GM23248 (cell line): ENCODE measurements at regions not wholly inside any gene's neighbourhood (a gene's known extent, or its start where the extent isn't known, plus 50 kb on each side); places are given as distances from the start of the nearest gene placed in this dataset.

Experiments used
- DNase-seq: peaks from one replicate; pipeline ENCODE4 v3.0.0-alpha.2; 2015
- H2AFZ ChIP-seq: fragments of 200-600 bp; sonication (generic); 2 replicates; pipeline ENCODE4 v1.6.1; 2016; ENCODE audit warnings: antibody characterized with exemption
- H3F3A ChIP-seq: fragments of 200-600 bp; sonication (generic); 2 replicates; pipeline ENCODE4 v1.6.1; 2016; ENCODE audit warnings: mild to moderate bottlenecking, antibody characterized with exemption, mixed run types; ENCODE audit not compliant: insufficient read depth
- H3K27ac ChIP-seq: fragments of 200-600 bp; sonication (generic); 2 replicates; pipeline ENCODE4 v1.5.1; 2016; ENCODE audit warnings: mild to moderate bottlenecking
- H3K27me3 ChIP-seq: fragments of 200-600 bp; sonication (generic); replicated peaks from 2 replicates; pipeline ENCODE4 v1.6.1; 2016; ENCODE audit warnings: mild to moderate bottlenecking; ENCODE audit not compliant: insufficient read depth
- H3K36me3 ChIP-seq: fragments of 200-600 bp; sonication (generic); 2 replicates; pipeline ENCODE4 v1.6.1; 2016; ENCODE audit warnings: low read depth, mild to moderate bottlenecking
- H3K4me1 ChIP-seq: fragments of 200-600 bp; sonication (generic); 2 replicates; pipeline ENCODE4 v1.6.1; 2016; ENCODE audit warnings: mild to moderate bottlenecking; ENCODE audit not compliant: insufficient read depth
- H3K4me2 ChIP-seq: fragments of 200-600 bp; sonication (generic); one replicate; pipeline ENCODE4 v1.6.1; 2016; ENCODE audit warnings: mild to moderate bottlenecking; ENCODE audit not compliant: unreplicated experiment
- H3K4me3 ChIP-seq: fragments of 200-600 bp; sonication (generic); 2 replicates; pipeline ENCODE4 v1.5.1; 2016; ENCODE audit warnings: mild to moderate bottlenecking
- H3K79me2 ChIP-seq: fragments of 200-600 bp; sonication (generic); 2 replicates; pipeline ENCODE4 v1.6.1; 2016; ENCODE audit warnings: mild to moderate bottlenecking; ENCODE audit not compliant: insufficient read depth
- H3K9ac ChIP-seq: fragments of 200-600 bp; sonication (generic); 2 replicates; pipeline ENCODE4 v1.6.1; 2016; ENCODE audit warnings: mild to moderate bottlenecking
- H3K9me2 ChIP-seq: fragments of 200-600 bp; sonication (generic); 2 replicates; pipeline ENCODE4 v1.6.1; 2016; ENCODE audit warnings: mixed run types, mild to moderate bottlenecking, moderate library complexity; ENCODE audit not compliant: insufficient read depth
- H3K9me3 ChIP-seq: fragments of 200-600 bp; sonication (generic); one replicate; pipeline ENCODE4 v1.6.1; 2017; ENCODE audit warnings: low read depth
- H4K20me1 ChIP-seq: fragments of 200-600 bp; sonication (generic); 2 replicates; pipeline ENCODE4 v1.6.0; 2016; ENCODE audit not compliant: insufficient read depth
- EZH2 ChIP-seq: fragments of 200-600 bp; sonication (generic); IDR thresholded peaks from 2 replicates; pipeline ENCODE4 v1.6.1; 2018; ENCODE audit warnings: antibody characterized with exemption, mild to moderate bottlenecking; ENCODE audit not compliant: insufficient read depth, poor library complexity, severe bottlenecking
- EZH2phosphoT487 ChIP-seq: fragments of 200-600 bp; sonication (generic); IDR thresholded peaks from 2 replicates; pipeline ENCODE4 v1.6.1; 2018; ENCODE audit warnings: antibody characterized with exemption, moderate library complexity, mild to moderate bottlenecking, low read depth; ENCODE audit not compliant: insufficient read depth
- WGBS, 2 experiments: methylation state at CpG; one replicate each; pipeline ENCODE4 v1.1.6; 2015 to 2017; ENCODE audit warnings: low lambda C conversion rate in 2 of 2, low coverage in 1 of 2; ENCODE audit errors: missing lambda C conversion rate in 2 of 2; 5-methylcytosine and 5-hydroxymethylcytosine counted together
- in situ Hi-C: fragments of 300-500 bp; cut with MboI; formaldehyde crosslinking; loops from 2 replicates; pipeline ENCODE4 v1.15.0; 2020

DNA sequence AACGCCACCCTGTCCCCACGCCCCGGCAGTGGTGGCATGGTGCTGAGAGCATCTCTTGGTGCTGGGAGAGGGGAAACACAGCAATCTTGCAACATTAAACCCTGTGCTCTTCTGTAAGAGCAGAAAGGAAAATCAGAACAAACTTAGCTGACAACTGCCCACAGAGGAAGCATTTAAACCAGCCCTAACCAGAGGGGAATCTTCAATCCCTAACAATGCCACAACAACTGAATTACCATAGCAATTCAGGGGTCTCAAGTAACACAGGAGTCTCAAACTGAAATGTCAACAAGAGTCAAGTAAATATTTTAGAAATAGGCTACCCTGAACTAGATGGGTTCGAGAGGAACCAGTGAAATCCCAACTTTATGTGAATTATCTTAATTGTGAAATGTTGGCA is 1983.6 kb downstream of the NCAM2 start:
- DNase-seq, result no peak
- no peak overlapping the region for H2AFZ ChIP-seq
- no peak overlapping the region for H3K27ac ChIP-seq
- in situ Hi-C loops, result no loop called here
- H3K9ac ChIP-seq, result no peak overlapping the region
- H3K9me2 ChIP-seq, result no peaks in the 10 kb centered on the region
- no peak overlapping the region for H3K4me3 ChIP-seq
- TF ChIP-seq EZH2 (no peak), EZH2phosphoT487 (no peak)
- no peaks in the 10 kb centered on the region for H3K4me1 ChIP-seq
- no peaks in the 10 kb centered on the region for H3K9me3 ChIP-seq
- 39 to 41% methylated on average over 4 of the region's 4 CpGs for WGBS, 2 experiments
- no peaks in the 10 kb centered on the region for H4K20me1 ChIP-seq
- H3K4me2 ChIP-seq, result no peak overlapping the region
- H3K79me2 ChIP-seq, result no peaks in the 10 kb centered on the region
- no peaks in the 10 kb centered on the region for H3K27me3 ChIP-seq
- H3F3A ChIP-seq, result no peaks in the 10 kb centered on the region
- H3K36me3 ChIP-seq, result no peaks in the 10 kb centered on the region

DNA sequence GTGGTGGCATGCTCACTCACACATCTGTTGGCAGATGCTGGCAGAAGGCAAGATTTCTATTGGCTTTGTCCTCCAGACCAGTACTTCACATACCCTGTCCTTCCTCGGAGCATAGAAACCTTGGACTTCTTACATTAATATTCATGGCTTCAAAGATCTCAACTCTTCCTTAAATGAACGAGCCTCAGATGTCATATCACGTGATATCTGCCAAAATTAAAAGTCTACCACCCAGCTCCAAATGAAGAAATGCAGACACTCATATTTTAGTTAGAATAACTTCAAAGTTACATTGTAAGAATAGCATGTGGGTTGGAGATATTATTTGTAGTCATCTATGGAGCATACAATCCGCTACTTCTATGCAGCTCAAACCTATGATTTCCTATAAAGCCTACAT is 1994.9 kb downstream of the NCAM2 start:
- H3K4me1 ChIP-seq, result no peaks in the 10 kb centered on the region
- TF ChIP-seq EZH2 (no peak), EZH2phosphoT487 (no peak)
- H3F3A ChIP-seq, result no peaks in the 10 kb centered on the region
- DNase-seq, result no peak
- no peaks in the 10 kb centered on the region for H3K79me2 ChIP-seq
- no peak overlapping the region for H3K4me2 ChIP-seq
- in situ Hi-C loops, result no loop called here
- WGBS, 2 experiments, result 17 to 20% methylated on average over 4 of the region's 4 CpGs
- H3K9me3 ChIP-seq, result no peaks in the 10 kb centered on the region
- H3K27me3 ChIP-seq, result no peaks in the 10 kb centered on the region
- no peaks in the 10 kb centered on the region for H4K20me1 ChIP-seq
- H3K27ac ChIP-seq, result no peak overlapping the region
- H3K9me2 ChIP-seq, result no peaks in the 10 kb centered on the region
- H3K4me3 ChIP-seq, result no peak overlapping the region
- no peak overlapping the region for H2AFZ ChIP-seq
- no peak overlapping the region for H3K9ac ChIP-seq
- no peaks in the 10 kb centered on the region for H3K36me3 ChIP-seq

DNA sequence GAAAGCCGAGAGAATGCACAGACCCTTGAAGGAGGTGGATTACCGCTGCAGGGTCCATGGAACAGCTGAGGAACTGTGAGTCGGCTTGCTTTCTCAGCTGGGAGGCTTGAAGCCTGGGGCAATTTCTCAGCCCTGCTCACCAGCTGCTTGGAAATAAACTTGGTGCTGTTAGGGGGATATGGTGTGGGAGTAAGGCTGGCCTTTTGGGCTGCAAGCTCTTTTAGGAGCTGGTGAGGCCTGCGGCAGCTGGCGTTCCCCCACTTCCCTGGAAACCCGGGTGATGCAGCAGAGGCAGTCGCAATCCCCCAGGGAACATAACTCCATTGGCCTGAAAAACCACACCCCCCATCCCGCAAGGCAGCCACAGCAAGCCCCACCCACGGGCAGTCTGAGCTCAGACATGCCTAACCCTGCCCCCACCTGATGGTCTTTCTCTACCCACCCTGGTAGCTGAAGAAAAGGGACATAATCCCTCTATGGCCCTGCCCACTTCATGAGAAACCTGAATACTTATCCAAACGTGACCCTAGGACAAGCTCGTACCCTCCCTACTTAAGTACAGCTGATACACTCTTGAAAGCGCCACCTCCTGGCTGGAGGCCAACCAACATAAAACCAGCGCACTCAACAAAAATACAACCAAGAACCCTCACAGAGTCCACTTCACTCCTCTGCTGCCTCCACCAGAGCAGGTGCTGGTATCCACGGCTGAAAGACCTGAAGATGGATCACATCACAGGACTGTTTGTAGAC is 1995.8 kb downstream of the NCAM2 start:
- in situ Hi-C loops, result no loop called here
- Histone ChIP-seq H3K4me1 (no peaks in the 10 kb centered on the region), H4K20me1 (no peaks in the 10 kb centered on the region), H3F3A (no peaks in the 10 kb centered on the region), H3K79me2 (no peaks in the 10 kb centered on the region), H3K9me2 (no peaks in the 10 kb centered on the region), H3K36me3 (no peaks in the 10 kb centered on the region), H3K9me3 (no peaks in the 10 kb centered on the region), H2AFZ (no peak overlapping the region), H3K4me2 (no peak overlapping the region), H3K4me3 (no peak overlapping the region), H3K9ac (no peak overlapping the region), H3K27me3 (no peaks in the 10 kb centered on the region), H3K27ac (no peak overlapping the region)
- TF ChIP-seq EZH2, result no peak
- TF ChIP-seq EZH2phosphoT487, result no peak
- 49 to 62% methylated on average over 14 of the region's 14 CpGs for WGBS, 2 experiments
- DNase-seq, result no peak

DNA sequence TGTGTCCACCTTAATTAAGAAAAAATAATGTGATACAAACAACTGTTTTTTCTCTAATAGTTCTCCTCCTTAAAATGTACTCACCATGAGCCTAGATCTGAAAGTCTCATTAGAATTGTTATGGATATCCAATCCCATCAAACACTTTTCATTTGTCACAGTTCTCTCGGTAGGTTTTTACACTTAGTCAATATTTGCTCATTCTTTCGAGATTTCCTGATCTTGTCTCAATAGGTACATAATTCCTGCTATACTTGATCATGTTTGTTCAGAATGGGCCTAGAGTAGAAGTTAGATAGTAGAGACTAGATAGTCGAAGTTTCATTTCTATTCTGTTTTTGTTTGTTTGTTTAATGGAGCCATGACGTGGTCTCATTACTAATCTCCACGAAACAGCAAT is 2005.7 kb downstream of the NCAM2 start:
- Histone ChIP-seq H3K9ac (no peak overlapping the region), H3K9me3 (peaks cover 3% of the 10 kb centered on the region), H3K27ac (no peak overlapping the region), H3K4me1 (no peaks in the 10 kb centered on the region), H3K4me2 (no peak overlapping the region), H3K9me2 (no peaks in the 10 kb centered on the region), H3K27me3 (no peaks in the 10 kb centered on the region), H3K4me3 (no peak overlapping the region), H3F3A (no peaks in the 10 kb centered on the region), H3K79me2 (no peaks in the 10 kb centered on the region), H3K36me3 (no peaks in the 10 kb centered on the region), H4K20me1 (no peaks in the 10 kb centered on the region), H2AFZ (no peak overlapping the region)
- TF ChIP-seq EZH2phosphoT487 (no peak), EZH2 (no peak)
- in situ Hi-C loops, result no loop called here
- 20 to 23% methylated on average over 5 of the region's 5 CpGs for WGBS, 2 experiments
- no peak for DNase-seq
